EH (cell line): ENCODE measurements at regions not wholly inside any gene's neighbourhood (a gene's known extent, or its start where the extent isn't known, plus 50 kb on each side); places are given as distances from the start of the nearest gene placed in this dataset.
"Not testable (repeated sequence)": the region's sequence is repeated elsewhere in the genome, so short reads cannot be mapped to it uniquely, and the experiment has no call there.

Experiments
- DNase-seq: peaks from one replicate; pipeline ENCODE4 v3.0.0-alpha.2; 2015; ENCODE audit warnings: low read depth

DNA sequence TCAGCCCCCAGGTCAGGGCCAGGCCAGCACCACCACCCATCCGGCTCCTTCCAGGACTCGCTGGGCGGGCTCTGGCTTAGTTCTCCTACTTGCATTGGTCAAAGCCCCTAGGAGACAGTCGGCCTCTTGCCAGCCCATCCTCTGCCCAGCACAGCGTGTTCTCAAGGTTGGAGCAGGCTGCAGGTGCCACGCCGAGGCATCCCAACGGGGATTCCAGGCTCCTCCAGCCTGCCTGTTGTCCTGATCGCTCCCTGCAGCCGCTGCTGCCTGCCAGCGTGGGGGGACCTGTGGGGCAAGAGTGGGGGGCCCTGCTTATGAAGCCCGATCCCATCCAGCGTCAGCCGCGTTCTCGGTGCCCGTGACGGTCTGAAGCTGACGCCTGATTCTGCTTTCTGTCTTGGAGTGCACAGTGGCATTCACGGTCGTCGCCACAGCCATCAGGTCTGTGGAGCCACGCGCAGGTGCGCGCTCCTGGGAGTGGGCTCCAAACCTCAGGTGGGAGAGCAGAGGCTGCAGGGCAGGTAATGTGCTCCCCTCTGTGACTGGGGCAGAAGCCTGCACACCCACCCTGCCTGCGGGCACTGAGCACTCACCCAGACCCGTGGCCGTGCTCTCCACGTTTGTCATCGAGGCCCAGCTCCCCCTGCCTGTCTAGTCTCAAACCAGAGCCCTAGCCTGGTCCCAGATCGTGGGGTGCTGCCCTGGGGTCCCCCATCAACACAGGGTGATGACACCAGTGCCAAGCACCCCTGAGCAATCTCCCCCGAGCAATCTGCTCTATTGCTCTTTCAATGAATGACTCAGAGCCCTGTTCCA, 991.6 kb downstream of the BRD1 start:
- DNase-seq: no peak

DNA sequence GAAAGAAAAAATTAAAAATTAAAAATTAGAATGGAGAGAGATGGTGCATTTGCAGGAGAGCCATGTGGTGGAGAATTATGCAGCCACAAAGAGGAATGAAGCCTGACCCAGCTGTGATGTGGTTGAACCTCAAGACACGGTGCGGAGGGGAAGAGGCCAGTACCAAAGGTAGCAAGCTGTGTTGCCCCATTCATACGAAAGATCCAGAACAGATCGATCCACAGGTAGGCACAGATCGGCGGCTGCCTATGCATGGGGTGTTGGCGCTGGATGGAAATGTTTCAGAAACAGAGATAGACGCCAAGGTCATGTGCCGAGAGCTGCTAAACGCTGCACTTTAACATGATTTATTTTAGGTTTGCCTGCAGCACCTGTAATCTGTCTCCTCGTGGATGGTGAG, 992.3 kb downstream of the BRD1 start:
- no peak for DNase-seq

DNA sequence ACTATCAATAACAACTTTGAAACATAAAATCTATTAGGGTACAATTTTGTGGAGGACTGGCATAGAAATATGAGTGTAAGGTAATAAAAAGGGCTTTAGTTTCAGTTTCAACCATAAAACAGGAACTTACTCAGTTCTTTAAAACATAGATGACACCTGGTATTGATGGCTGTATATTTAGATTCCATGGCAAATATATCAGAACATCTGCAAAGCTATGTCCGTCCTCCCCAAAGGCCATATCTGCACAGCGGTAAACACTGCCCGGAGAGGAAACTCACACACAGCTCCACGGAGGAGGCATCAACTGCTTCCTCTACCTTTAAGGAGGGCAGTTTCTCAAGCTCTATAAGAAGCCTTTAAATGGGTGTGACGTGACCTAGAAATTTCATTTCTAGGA, 993.3 kb downstream of the BRD1 start:
- DNase-seq: no peak

DNA sequence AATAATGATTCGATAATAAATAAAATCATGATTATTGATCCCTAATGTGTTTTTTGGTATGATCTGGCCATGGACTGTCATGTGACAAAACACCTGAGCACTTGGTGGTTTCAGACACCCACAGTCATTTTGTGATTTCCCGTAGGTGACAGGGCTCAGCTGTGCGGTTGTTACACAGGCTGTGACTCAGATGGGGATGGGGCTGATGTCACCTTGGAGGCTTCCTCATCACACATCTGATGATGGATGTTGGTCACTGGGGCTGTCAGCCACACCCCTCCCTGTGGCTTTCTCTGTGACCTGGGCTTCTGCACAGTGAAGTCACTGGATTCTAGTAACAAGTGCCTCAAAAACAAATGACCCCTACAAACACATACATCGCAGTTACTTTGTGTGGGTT, 995.1 kb downstream of the BRD1 start:
- no peak for DNase-seq

DNA sequence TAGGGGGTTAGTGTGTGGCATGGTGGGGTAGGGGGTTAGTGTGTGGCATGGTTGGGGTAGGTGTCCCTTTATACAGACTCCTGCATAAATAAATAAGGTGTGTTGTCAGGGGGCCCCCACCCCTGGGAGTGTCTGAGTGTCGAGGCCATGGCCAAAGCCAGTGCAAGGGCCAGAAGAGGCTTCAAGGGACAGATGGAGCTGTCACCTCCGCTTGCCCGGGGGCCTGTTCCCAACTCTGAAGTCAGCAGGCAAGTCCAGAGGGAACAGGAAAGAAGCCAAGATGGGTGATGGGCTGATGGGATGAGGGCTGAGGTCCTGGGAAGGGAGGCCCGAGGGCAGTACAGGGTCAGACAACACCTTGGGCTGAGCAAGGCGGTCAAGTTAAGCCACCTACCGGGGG, 997.8 kb downstream of the BRD1 start:
- no peak for DNase-seq

DNA sequence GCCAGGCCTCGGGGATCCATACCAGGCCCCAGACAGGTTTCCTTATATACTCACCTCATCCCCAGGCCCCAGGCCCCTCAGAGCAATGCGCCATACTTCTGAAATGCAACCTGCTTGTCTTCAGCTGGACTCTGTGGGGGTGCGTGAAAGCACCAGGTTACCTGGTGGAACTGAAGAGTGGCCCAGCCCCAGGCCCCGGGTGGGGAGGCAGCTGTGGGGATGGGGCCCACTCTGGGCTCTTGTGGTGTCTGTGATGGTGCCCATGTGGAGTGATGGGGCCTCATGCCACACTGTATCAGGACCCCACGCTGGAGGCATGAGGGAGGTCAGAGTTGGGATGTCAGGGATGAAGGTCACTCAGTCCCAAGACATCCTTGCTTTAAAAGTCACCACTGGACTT, 999.0 kb downstream of the BRD1 start:
- DNase-seq: no peak

DNA sequence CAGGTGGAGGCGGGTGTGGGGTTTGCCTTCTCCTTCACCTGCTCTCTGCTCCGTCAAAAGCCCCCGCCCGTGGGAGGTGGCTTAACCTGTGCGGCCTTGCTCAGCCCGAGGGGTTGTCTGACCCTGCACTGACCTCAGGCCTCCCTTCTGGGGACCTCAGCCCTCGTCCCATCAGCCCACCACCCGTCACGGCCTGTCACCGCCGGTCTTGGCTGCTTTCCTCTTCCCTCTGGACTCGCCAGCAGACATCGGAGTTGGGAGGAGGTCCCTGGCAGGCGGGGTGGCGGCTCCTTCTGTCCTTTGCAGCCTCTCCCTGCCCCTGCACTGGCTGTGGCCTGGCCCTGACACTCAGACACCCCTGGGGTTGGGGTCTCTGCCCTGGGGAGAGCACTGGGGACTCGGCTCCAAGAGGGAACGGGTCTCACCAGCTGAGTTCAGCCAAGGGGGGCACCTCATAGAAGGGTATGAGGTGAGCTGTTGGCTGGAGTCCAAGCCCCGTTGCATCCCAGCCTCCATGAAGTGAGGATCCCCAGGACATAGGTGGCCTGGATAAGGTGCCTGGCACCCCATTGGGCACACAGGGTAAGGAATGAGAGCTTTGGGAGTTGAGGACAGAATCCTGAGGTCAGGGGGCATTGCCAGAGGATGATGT, 999.6 kb downstream of the BRD1 start:
- no peak for DNase-seq

DNA sequence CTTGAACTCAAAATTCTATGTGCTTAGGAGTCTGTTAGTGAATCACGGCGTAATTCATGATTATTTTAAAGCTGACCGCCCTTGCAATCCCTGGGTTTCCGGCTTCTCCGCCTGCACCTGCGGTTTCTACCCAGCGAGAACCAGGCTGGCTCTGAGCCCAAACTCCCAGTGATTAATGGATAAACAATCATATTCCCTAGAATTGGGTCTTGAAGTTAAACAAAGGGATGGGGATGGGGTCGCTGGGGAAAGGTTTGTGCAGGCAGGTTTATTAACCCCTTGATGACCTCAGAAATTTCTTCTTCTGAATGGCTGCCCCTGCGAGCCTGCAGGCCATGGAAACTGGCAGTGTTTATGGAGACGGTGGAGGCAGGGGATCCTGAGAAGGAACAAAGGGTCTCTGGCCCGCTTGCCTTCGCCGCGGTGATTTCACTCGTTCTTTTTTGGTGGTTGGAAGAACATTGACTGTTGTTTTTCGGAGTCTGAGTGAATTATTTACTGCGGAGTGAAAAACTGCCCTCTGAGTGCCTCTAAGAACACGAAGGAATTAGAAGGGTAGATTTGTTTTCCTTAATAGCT, 1000.3 kb downstream of the BRD1 start:
- DNase-seq: no peak

DNA sequence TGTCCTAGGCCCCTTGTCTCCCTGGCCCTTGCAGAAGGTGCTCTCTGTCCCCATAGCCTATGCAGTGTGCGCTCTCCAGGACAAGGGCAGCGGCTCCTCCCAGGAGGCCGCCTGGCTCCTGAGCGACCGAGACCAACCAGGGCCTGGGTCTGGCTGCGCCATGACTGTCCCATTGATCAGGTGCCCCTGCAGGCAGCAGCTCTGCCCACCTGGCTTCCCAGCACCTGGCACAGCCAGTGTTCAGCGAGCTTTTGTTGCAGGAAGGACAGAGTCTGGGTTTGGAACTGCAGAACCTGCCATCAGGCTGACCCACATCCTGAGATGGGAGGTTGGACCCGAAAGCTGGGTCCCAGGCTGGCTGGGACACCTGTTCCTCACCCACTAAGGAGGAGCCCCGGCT, 1001.1 kb downstream of the BRD1 start:
- DNase-seq: no peak

DNA sequence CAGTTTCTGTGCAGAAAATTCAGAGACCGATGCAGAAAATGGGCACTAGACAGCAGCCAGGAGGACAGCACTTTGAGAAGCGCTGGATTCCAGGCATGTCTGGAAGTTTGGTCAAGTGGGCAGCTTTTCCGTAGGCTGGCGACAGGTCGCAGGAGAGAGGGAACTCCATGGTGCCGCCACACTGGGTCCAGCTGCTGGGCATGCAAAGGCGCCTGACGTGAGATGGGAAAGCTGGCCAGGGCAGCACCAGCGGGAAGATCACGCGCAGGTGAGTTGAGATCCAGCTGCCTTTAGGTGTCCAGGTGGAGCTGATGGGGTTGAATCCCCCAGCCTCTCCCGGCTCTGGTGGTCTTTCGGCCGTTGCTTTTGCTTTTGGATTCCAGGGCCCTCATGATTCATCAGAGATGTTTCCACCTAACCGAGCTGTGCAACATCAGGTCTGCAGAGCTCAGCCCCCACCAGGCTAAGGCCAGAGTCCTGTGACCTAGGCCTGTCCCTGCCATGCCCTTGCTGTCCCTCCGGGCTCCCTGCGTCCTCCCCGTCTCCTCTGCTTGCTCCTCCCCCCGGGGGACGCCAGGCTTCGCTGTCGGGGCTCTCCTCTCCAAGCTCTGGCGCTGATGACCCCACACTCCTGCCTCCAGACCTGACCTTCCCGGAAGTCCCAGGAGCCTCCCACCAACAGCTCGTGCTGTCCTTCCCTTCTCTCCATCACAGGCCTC, 1001.7 kb downstream of the BRD1 start:
- no peak for DNase-seq

DNA sequence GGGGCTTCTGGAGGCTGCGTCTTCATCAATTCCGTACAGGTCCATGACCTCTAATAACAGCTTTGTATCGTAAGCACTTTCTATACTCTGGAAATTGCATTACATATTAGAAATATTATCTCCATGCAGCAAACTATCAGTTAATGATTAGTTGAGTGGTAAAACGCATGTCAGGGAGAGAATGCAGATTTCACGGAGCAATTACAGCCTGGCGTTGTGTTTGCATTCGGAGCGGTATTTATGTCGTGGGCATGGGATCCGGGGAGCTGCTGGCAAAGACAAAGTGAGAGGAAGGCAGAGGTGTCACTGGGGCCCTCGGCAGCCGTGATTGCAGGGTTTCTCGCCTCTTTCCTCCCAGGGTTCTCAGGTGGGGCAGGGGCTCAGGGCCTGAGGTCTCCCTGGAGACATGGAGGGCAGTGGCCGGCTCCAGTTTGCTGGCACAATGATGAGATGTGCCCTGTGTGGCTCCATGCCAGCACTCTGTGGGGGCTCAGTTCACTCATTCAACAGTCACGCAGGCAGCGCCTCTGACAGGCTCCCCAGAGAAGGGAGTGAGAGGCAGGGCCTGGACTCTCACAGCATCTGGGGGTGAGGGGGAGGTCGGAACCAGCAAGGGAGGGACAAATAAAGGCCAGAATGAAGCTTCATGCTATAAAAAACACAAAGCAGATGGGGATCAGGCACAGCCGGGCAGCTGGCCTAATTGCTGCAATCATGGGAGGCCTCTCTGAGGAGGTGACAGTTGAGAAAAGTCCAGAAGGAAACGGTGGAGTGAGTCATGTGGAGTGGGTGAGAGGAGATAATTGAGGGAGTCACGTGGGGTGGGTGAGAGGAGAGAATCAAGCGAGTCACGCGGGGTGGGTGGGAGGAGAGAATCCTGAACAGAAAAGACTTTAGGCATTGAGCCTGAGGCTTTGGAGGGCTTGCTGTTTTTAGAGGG, 1002.7 kb downstream of the BRD1 start:
- no peak for DNase-seq

DNA sequence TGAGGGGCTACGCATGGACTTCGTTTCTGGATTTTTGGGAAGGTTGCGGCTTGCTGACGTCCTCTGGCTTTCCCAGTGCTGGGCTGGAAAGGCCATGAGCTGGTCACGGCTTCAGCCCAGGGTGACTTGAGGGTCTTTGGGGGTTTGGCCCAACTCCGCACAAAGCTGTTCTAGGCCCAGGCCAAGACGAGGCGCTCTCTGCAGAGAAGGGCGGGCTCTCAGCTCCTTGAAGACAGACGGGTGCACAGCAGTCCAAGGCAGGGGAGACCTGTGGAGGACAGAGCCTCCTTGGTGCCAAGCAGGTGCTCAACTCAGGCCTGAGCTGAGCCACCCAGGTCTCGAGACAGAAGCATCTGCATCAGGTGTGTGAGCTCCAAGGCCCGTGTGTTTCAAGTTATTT, 1003.7 kb downstream of the BRD1 start:
- no peak for DNase-seq

DNA sequence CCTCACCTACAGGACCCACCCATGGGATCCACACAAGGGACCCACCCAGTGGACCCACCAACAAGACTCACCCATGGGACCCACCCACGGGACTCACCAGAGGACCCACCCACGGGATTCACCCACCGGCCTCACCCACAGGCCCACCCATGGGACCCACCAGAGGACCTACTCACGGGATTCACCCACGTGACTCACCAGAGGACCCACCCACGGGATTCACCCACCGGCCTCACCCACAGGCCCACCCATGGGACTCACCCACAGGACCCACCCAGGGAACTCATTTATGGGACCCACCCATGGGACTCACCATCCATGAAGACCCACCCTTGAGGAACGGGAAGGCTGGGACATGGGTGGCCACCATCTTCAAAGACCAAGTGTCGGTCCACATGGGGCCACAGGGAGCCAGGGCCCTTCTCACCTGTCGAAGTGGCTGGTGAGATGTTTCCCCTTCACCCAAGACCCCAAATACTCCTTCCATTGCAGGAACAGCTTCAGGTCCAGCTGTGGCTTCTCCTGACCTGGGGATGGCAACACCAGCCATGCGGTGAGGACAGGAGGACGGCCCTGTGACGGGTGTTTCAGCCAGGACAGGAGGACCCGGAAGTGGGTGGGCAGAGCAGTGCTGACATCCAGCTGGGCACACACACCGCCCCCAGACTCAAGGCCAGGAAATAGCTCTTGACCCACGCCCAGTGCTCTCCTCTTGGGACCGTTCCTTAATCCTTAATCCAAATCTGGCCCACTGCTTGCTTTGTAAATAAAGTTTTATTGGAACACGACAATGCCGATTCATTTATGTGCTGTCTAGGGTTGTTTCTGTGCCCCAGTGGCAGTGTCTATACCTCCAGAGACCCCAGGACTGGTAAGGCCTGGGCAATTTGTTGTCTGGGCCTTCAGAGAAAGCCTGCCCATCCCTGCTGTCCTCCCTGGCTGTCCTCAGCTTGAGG, 1005.1 kb downstream of the BRD1 start:
- no peak for DNase-seq

DNA sequence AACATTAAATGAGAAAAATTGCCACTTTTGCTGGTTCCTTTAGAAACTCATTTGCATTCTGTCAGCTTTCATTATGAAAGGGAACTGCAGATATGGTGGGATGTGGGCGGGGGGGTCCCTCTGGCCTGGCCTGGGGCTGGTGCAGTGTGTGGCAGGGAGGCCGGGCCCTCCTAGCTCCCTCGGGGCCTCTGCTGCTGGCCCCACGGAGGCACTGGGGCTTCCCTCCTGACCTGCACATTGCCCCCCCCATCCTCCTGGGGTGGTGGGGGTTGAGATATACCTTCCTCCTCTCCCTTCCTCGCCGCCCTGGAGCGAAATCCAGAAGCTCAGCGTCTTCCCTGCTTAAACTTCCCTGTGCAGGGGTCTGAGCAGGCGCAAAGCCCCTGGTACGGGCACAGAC, 1005.9 kb downstream of the BRD1 start:
- DNase-seq: no peak

DNA sequence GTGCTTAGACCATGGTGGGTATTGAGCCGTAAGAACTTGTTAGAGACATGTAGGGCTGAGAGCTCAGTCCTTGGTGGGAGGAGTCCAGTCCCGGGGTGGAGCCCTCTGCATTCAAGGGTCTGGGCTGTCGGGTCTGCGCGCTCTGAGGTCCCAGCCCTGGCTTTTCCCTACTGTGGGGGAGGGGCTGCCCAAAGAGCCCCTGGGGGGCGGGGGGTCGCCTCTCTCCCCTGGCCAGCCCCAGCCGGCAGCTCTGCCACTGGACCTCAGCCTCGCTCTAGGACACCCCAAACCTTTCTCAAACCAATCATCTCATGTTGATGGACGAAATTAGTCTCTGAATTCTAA, 1006.4 kb downstream of the BRD1 start:
- DNase-seq: no peak

DNA sequence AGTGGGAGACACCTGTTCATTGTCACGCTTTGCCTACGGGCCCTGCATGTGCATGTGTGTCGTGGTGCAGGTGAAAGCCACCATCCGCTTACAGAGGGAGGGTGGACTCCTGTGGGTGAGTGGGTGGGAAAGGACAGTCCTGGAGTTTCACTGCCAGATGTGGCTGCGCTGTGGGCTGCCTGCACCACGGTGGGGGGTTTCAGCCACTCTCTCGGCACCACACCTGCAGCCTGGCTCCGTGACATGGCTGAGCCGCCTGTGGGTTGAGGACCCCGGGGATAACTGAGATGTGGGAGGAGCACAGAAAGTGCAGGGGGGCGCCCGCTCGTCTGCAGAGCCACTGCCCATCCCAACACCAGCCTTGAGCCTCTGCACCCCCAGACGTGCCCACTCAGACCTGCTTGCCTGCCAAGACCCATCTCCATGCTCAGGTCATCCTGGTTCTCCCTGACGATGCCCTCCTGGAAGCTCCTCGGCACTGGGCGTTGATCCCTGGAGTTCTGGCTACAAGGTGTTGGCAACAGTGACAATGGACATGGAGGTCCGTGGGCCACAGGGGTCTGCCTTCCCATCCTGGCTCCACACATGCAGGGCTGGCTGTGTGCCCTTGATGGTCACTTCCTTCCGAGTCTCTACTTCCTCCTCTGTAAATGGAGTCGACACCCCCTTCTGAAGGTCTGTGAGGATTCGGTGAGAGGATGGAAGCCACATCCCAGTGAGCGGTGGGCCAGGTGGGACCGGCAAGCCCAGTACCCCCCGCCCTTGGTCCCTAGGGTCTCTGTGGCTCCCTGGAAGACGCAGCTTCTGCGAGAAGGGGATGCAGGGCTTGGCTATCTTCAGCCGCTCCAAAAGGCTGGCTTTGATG, 1007.0 kb downstream of the BRD1 start:
- DNase-seq: no peak

DNA sequence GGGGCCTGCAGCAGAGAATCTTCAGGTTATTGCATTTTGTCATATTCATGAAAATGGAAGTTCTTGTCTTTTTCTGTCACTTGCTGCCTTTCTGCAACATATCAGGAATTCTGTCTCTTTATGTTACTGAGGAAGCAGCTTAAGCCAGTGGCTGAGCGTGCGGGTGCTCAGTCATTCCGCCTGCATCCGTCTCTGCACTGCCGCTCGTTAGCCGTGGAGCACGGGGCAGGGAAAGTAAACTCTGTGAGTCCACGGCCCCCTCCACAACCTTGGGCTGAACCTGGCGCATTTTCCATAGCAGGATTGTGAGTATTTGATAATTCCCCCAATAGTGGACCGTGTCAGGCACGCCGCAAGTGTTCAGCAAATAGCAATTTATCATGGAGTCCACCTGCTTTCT, 1007.7 kb downstream of the BRD1 start:
- DNase-seq: no peak

DNA sequence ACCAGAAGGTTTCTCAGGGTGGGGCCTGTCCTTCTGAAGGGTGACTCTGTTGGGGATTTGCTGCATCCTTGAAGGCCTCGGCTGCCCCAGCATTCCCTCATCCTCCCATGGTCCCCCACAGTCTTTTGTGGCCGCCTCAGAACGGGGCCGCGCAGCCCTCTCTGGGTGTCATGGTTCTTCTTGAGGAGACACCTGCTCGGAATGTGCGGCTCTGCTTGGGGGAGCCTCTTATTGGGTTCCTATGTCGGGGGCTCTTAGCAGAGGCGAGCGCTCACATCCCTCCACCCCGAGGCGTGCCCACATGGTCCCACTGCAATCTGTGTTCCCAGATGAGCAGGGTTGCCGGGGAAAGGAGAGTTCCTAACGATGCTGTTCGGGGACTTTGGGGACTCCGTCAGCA, 1008.4 kb downstream of the BRD1 start:
- no peak for DNase-seq

DNA sequence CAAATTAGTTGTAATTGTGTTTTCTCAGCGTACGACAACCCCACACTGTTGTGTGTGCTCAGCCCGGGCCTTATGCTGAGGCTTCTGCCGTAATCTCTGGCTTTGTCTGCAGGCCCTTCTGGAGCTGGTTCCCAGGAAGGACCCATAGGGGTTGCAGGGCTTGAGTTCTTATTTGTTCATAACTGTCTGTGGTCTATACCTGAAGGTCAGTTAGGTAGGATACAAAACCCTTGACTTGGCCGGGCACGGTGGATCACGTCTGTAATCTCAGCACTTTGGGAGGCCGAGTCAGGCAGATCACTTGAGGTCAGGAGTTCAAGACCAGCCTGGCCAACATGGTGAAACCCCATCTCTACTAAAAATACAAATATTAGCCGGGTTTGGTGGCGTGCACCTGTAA, 1010.2 kb downstream of the BRD1 start:
- DNase-seq: not testable (repeated sequence)

DNA sequence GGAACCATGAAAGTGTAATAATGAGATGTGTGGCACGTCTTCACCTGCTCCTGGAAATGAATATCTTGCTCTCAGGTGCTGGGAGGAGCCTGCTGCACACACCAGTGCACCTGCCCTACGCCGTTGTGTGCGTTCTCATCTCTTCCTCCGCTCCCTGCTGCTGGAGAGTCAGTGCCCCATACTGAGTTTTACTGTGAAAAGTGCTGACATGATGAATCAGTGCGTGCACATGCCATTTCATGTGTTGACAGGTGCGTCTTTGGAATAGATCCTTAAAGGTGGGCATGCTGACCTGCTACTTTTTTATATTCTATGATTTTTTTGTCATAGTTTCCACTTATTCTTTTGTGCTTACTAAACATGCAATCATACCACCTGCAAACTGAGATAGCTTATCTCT, 1015.8 kb downstream of the BRD1 start:
- no peak for DNase-seq
